Karpas-422 (cell line): ENCODE measurements at regions not wholly inside any gene's neighbourhood (a gene's known extent, or its start where the extent isn't known, plus 50 kb on each side); places are given as distances from the start of the nearest gene placed in this dataset.
"Not testable (repeated sequence)": the region's sequence is repeated elsewhere in the genome, so short reads cannot be mapped to it uniquely, and the experiment has no call there.

Experiments
- DNase-seq: peaks from one replicate; pipeline ENCODE4 v3.0.0-alpha.2; 2015
- H2AFZ ChIP-seq: fragments of 200-600 bp; sonication (generic); 2 replicates; pipeline ENCODE4 v1.6.1; 2014; ENCODE audit warnings: antibody characterized with exemption, low read length, mixed read lengths
- H3K27ac ChIP-seq: fragments of 200-600 bp; sonication (generic); 2 replicates; pipeline ENCODE4 v1.5.1; 2014; ENCODE audit warnings: mild to moderate bottlenecking, low read length, moderate library complexity
- H3K27me3 ChIP-seq: fragments of 200-600 bp; sonication (generic); 2 replicates; pipeline ENCODE4 v1.6.1; 2014; ENCODE audit warnings: low read length, mixed read lengths
- H3K36me3 ChIP-seq: fragments of 200-600 bp; sonication (generic); 2 replicates; pipeline ENCODE4 v1.6.1; 2014; ENCODE audit warnings: low read length, mixed read lengths; ENCODE audit not compliant: insufficient read depth
- H3K4me1 ChIP-seq: fragments of 200-600 bp; sonication (generic); 2 replicates; pipeline ENCODE4 v1.6.1; 2014; ENCODE audit warnings: mild to moderate bottlenecking, low read length, mixed read lengths
- H3K4me2 ChIP-seq: fragments of 200-600 bp; sonication (generic); 2 replicates; pipeline ENCODE4 v1.6.1; 2014; ENCODE audit warnings: low read length, low read depth, mild to moderate bottlenecking; ENCODE audit not compliant: poor library complexity, severe bottlenecking
- H3K4me3 ChIP-seq: fragments of 200-600 bp; sonication (generic); 2 replicates; pipeline ENCODE4 v1.5.1; 2014; ENCODE audit warnings: mild to moderate bottlenecking, antibody characterized with exemption, low read length, mixed read lengths
- H3K79me2 ChIP-seq: fragments of 200-600 bp; sonication (generic); 2 replicates; pipeline ENCODE4 v1.6.1; 2014; ENCODE audit warnings: mild to moderate bottlenecking, low read length, mixed read lengths
- H3K9ac ChIP-seq: fragments of 200-600 bp; sonication (generic); 2 replicates; pipeline ENCODE4 v1.6.0; 2014; ENCODE audit warnings: low read length
- H3K9me2 ChIP-seq: fragments of 200-600 bp; sonication (generic), shearing (Covaris generic); replicated peaks from 2 replicates; pipeline ENCODE4 v1.6.0; 2014; ENCODE audit warnings: mild to moderate bottlenecking, low read length, moderate library complexity; ENCODE audit not compliant: insufficient read depth
- H3K9me3 ChIP-seq: fragments of 300-700, 200-600 bp; sonication (generic); 2 replicates; pipeline ENCODE4 v1.6.1; 2014; ENCODE audit warnings: low read length, mixed read lengths
- H4K20me1 ChIP-seq: fragments of 200-600 bp; sonication (generic); 2 replicates; pipeline ENCODE4 v1.6.1; 2014; ENCODE audit warnings: mild to moderate bottlenecking, antibody characterized with exemption, low read length, low read depth; ENCODE audit not compliant: insufficient read depth

DNA sequence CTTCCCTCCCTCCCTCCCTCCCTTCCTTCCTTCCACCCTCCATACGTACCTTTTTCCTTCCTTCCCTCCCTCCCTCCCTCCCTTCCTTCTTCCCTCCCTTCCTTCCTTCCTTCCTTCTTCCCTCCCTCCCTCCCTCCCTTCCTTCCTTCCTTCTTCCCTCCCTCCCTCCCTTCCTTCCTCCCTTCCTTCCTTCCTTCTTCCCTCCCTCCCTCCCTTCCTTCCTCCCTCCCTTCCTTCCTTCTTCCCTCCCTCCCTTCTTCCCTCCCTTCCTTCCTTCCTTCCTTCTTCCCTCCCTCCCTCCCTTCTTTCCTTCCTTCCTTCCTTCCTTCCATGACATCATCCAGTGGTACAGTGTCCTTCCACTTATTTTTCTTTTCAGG is 394.9 kb upstream of the KCNMB2 start:
- not testable (repeated sequence) for H2AFZ ChIP-seq, H3K9me2 ChIP-seq, H3K36me3 ChIP-seq

DNA sequence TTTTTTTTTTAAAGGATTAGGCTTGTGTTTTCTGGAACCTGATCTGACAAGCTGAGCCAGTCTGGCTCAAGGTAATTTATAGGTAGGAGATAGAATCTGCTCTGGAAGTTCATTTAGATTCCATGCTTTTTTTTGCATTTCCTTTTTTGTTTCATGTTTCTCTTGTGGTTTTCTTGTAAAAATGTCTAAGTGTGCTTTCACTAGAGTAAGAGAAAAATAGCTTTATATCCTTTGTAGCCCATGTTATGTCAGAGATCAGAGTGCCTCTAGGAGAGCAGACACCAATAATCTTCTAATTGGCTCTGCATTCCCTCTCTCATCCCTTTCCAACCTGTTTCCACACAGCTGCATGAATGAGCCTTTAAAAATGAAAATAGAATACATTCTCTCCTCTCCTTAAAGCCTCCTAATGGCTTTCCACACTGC is 389.8 kb upstream of the KCNMB2 start:
- Histone ChIP-seq H3K4me1 (no peaks in the 10 kb centered on the region), H3K9me3 (no peaks in the 10 kb centered on the region), H3K27ac (no peak overlapping the region), H3K27me3 (no peaks in the 10 kb centered on the region), H3K79me2 (no peaks in the 10 kb centered on the region), H2AFZ (no peak overlapping the region), H3K9ac (no peak overlapping the region), H3K4me3 (no peak overlapping the region), H3K36me3 (no peaks in the 10 kb centered on the region), H3K9me2 (no peaks in the 10 kb centered on the region), H3K4me2 (no peak overlapping the region), H4K20me1 (no peaks in the 10 kb centered on the region)
- DNase-seq, result no peak

More for the DNA sequence above, 394.9 kb upstream of the KCNMB2 start:
- not testable (repeated sequence) for H3K4me2 ChIP-seq, H3K9ac ChIP-seq, H3K79me2 ChIP-seq, H3K27ac ChIP-seq, DNase-seq, H4K20me1 ChIP-seq, H3K4me1 ChIP-seq, H3K4me3 ChIP-seq, H3K27me3 ChIP-seq, H3K9me3 ChIP-seq

DNA sequence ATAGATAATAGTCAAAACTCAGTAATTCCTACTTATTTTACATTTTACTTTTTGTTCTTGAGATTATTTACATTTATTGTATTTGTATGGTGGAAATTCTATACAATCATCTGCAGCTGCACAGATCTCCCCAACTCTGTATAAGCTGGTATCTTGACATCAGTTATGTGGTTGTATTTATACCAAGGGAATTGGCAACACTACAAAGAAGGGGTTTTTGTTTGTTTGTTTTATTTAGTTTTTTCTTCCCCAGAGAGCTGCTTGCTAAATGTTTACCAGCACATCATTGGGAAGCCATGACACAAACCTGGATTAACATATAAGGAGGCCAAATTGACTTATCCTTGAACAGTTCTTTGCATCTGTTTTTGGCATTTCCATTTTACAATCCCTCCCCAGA is 389.2 kb upstream of the KCNMB2 start:
- H3K9me3 ChIP-seq, result no peaks in the 10 kb centered on the region
- H3K9ac ChIP-seq, result no peak overlapping the region
- no peak overlapping the region for H3K4me2 ChIP-seq
- no peaks in the 10 kb centered on the region for H3K36me3 ChIP-seq
- H3K27me3 ChIP-seq, result no peaks in the 10 kb centered on the region
- no peak overlapping the region for H2AFZ ChIP-seq
- no peak overlapping the region for H3K4me3 ChIP-seq
- no peaks in the 10 kb centered on the region for H3K4me1 ChIP-seq
- H4K20me1 ChIP-seq, result no peaks in the 10 kb centered on the region
- H3K27ac ChIP-seq, result no peak overlapping the region
- H3K79me2 ChIP-seq, result no peaks in the 10 kb centered on the region
- no peak for DNase-seq
- H3K9me2 ChIP-seq, result no peaks in the 10 kb centered on the region

DNA sequence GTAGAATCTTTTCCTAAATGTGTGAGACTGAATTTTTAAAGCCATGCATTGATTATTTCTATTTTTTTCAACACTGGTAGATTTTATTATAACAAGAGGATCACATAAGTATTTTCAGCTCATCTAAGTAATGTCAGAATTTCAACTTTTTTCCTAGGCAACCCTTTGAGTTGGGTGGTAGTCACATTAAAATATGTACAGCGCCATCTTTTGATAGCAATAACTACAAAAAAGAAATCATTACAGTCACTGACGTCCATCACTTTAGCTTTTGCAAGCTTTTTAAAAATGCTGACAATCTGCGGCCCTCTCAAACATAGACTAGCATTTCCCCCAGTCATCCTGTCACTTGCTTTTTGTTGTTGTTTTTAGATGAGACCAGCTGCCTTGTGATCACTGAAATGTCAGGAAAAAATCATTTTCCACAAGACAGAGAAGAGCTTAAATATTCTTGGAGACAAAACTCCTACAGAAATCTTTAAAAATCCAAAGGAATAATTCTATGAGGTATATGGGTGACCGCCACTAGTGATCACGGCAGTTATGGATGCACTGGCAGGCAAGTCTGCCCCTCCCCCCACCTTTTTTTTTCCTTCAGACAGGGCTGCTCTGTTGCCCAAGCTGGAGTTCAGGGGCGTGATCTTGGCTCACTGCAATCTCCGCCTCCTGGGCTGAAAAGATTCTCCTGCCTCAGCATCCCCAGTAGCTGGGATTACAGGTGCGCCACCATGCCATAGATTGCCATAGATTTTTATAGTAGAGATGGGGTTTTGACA is 384.0 kb upstream of the KCNMB2 start:
- no peaks in the 10 kb centered on the region; the same call in 1 of the 2 replicates for H3K9me3 ChIP-seq

DNA sequence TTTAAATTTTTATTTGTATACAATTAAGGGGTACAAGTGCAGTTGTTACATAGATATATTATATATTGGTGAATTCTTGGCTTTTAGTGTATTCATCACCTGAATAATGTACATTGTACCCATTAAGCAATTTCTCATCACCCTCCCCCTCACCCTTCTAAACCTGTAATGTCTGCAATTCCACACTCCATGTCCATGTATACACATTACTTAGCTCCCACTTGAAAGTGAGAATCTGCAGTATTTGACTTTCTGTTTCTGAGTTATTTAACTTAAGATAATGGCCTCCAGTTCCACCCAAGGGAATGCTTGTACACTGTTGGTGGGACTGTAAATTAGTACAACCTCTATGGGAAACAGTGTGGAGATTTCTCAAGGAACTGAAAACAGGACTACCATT is 383.2 kb upstream of the KCNMB2 start:
- H3K4me2 ChIP-seq, result no peak overlapping the region
- H3K9ac ChIP-seq, result no peak overlapping the region
- H4K20me1 ChIP-seq, result no peaks in the 10 kb centered on the region
- H3K4me1 ChIP-seq, result no peaks in the 10 kb centered on the region
- H2AFZ ChIP-seq, result no peak overlapping the region
- H3K36me3 ChIP-seq, result no peaks in the 10 kb centered on the region
- no peaks in the 10 kb centered on the region for H3K79me2 ChIP-seq
- no peak overlapping the region for H3K4me3 ChIP-seq
- peaks cover under 1% of the 10 kb centered on the region; the same call in 1 of the 2 replicates for H3K9me3 ChIP-seq
- H3K27me3 ChIP-seq, result no peaks in the 10 kb centered on the region
- no peak for DNase-seq
- no peak overlapping the region for H3K27ac ChIP-seq
- H3K9me2 ChIP-seq, result no peaks in the 10 kb centered on the region

More for the DNA sequence above, 384.0 kb upstream of the KCNMB2 start:
- Histone ChIP-seq H4K20me1 (no peaks in the 10 kb centered on the region), H3K9me2 (no peaks in the 10 kb centered on the region), H3K4me1 (no peaks in the 10 kb centered on the region), H3K27me3 (no peaks in the 10 kb centered on the region), H3K9ac (no peak overlapping the region), H3K79me2 (no peaks in the 10 kb centered on the region), H3K27ac (no peak overlapping the region), H3K4me2 (no peak overlapping the region), H3K4me3 (no peak overlapping the region), H2AFZ (no peak overlapping the region), H3K36me3 (no peaks in the 10 kb centered on the region)
- DNase-seq, result no peak

DNA sequence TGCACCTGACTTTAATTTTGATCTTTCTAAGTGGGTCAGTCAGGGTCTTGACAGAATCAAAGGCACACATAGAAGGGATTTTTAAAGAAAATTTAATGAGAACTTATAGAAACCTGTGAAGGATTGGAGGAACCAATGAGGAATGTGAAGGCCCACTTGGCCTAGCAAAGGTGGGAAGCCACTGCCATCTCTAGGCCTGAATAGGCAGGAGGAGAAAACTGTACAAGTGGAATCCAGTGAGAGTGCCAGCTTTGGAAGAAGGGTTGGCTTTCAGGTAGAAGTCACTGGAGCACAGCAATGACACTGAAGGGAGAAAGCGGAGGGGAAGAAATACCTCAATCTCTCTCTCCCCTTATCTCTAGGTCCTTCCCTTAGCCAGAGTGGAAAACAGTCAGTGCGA is 380.7 kb upstream of the KCNMB2 start:
- Histone ChIP-seq H3K4me2 (no peak overlapping the region), H3K9ac (no peak overlapping the region), H3K36me3 (no peaks in the 10 kb centered on the region), H2AFZ (no peak overlapping the region), H3K27me3 (no peaks in the 10 kb centered on the region), H3K4me1 (no peaks in the 10 kb centered on the region), H3K9me3 (peaks cover 3% of the 10 kb centered on the region; the same call in 1 of the 2 replicates), H3K79me2 (no peaks in the 10 kb centered on the region), H4K20me1 (no peaks in the 10 kb centered on the region), H3K4me3 (no peak overlapping the region), H3K9me2 (no peaks in the 10 kb centered on the region), H3K27ac (no peak overlapping the region)
- no peak for DNase-seq

DNA sequence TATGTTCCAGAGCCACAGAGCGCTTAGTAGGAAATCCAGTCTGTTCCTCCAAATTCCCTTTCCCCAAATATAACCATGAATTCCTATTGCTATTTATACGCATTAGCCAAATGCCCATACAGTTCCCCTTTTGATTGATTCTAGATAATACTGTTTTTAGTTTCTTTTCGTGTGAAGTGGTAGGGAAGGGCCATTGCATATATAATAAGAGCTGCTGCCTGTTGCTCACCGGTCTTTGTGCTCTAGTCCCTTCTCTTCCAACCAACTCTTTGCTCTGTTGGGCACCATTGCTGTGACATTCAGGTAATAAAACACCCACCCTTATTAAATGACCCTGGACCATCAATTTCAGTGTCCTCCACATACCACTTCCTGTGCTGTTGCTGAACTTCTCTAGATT is 379.9 kb upstream of the KCNMB2 start:
- H3K9me2 ChIP-seq, result no peaks in the 10 kb centered on the region
- H3K4me1 ChIP-seq, result no peaks in the 10 kb centered on the region
- no peak for DNase-seq
- no peaks in the 10 kb centered on the region for H4K20me1 ChIP-seq
- no peaks in the 10 kb centered on the region for H3K27me3 ChIP-seq
- no peak overlapping the region for H3K4me2 ChIP-seq
- no peaks in the 10 kb centered on the region for H3K79me2 ChIP-seq
- no peak overlapping the region for H3K9ac ChIP-seq
- no peaks in the 10 kb centered on the region for H3K36me3 ChIP-seq
- no peak overlapping the region for H2AFZ ChIP-seq
- H3K4me3 ChIP-seq, result no peak overlapping the region
- no peak overlapping the region for H3K27ac ChIP-seq
- H3K9me3 ChIP-seq, result peaks cover 3% of the 10 kb centered on the region; the same call in 1 of the 2 replicates

DNA sequence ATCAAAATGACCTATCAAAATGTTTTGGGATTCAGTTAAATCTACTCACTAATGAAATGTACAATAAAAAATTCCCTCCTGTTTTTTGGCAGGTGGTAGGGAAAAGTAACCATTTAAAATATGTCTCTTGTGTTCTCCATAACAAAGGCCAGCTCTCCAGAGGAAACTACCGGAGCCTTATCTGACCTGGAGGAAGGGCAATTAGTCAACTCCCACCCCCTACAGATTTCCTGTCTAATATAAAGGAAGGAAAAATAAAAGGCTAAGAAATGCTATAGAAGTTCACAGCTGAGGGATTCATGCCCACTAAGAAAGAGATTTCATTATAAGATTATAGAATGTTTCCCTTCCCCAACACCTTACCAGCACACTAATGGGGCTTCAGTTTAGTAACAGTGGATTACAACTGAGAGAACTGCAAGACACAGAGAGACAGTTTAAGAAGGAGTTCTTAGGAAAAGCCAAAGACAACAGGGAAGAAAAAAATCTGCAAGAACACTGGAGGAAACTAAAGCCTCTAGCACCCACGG is 376.5 kb upstream of the KCNMB2 start:
- no peak overlapping the region for H3K27ac ChIP-seq
- no peaks in the 10 kb centered on the region for H4K20me1 ChIP-seq
- H3K79me2 ChIP-seq, result no peaks in the 10 kb centered on the region
- H3K4me1 ChIP-seq, result no peaks in the 10 kb centered on the region
- no peaks in the 10 kb centered on the region for H3K9me2 ChIP-seq
- no peak overlapping the region for H2AFZ ChIP-seq
- no peak for DNase-seq
- peaks cover 9% of the 10 kb centered on the region; the same call in 1 of the 2 replicates for H3K9me3 ChIP-seq
- H3K36me3 ChIP-seq, result no peaks in the 10 kb centered on the region
- no peak overlapping the region for H3K4me2 ChIP-seq
- no peak overlapping the region for H3K9ac ChIP-seq
- no peak overlapping the region for H3K4me3 ChIP-seq
- no peaks in the 10 kb centered on the region for H3K27me3 ChIP-seq
